ENCODE measurements at regions not wholly inside any gene's neighbourhood (a gene's known extent, or its start where the extent isn't known, plus 50 kb on each side); places are given as distances from the start of the nearest gene placed in this dataset.
A peak's percentile ranks its signal among the peaks of the same experiment; 100 is the strongest.

GRCh38 chr1:4088676-4089075, 188.6 kb upstream of the C1orf174 start:
- no peak for DNase-seq (ENCODE audit: low spot score)

- no peak for DNase-seq (ENCODE audit: low spot score)
These were observed 189.5 kb upstream of the C1orf174 start for GRCh38 chr1:4089421-4090175.

GRCh38 chr1:4090556-4090955, 190.5 kb upstream of the C1orf174 start:
- no peak for DNase-seq (ENCODE audit: low spot score)

- DNase-seq (ENCODE audit: low spot score): no peak
These were observed 191.0 kb upstream of the C1orf174 start for GRCh38 chr1:4090976-4091660.

GRCh38 chr1:4091996-4092395, 191.9 kb upstream of the C1orf174 start:
- no peak for DNase-seq (ENCODE audit: low spot score)

GRCh38 chr1:4093856-4094565, 193.9 kb upstream of the C1orf174 start:
- DNase-seq (ENCODE audit: low spot score): no peak

GRCh38 chr1:4095433-4095971, 195.4 kb upstream of the C1orf174 start:
- DNase-seq (ENCODE audit: low spot score): no peak

- DNase-seq (ENCODE audit: low spot score): no peak
These were observed 201.5 kb upstream of the C1orf174 start for GRCh38 chr1:4101459-4102161.

- DNase-seq (ENCODE audit: low spot score): no peak
These were observed 205.3 kb upstream of the C1orf174 start for GRCh38 chr1:4105300-4105880.

- DNase-seq (ENCODE audit: low spot score): no peak
These were observed 206.7 kb upstream of the C1orf174 start for GRCh38 chr1:4106731-4107130.

GRCh38 chr1:4107291-4107690, 207.2 kb upstream of the C1orf174 start:
- DNase-seq (ENCODE audit: low spot score): no peak

GRCh38 chr1:4108331-4108730, 208.3 kb upstream of the C1orf174 start:
- DNase-seq (ENCODE audit: low spot score): peak; percentile 62

- DNase-seq (ENCODE audit: low spot score): no peak
These were observed 208.9 kb upstream of the C1orf174 start for GRCh38 chr1:4108758-4109627.

- DNase-seq (ENCODE audit: low spot score): no peak
These were observed 209.5 kb upstream of the C1orf174 start for GRCh38 chr1:4109628-4109940.

GRCh38 chr1:4110888-4111287, 210.8 kb upstream of the C1orf174 start:
- DNase-seq (ENCODE audit: low spot score): no peak

- DNase-seq (ENCODE audit: low spot score): no peak
These were observed 213.8 kb upstream of the C1orf174 start for GRCh38 chr1:4113897-4114296.

- DNase-seq (ENCODE audit: low spot score): no peak
These were observed 215.3 kb upstream of the C1orf174 start for GRCh38 chr1:4115191-4115900.

- DNase-seq (ENCODE audit: low spot score): no peak
These were observed 217.1 kb upstream of the C1orf174 start for GRCh38 chr1:4117196-4117595.

GRCh38 chr1:4118746-4119515, 218.9 kb upstream of the C1orf174 start:
- DNase-seq (ENCODE audit: low spot score): no peak
